GM23338 (cell line): ENCODE measurements at regions not wholly inside any gene's neighbourhood (a gene's known extent, or its start where the extent isn't known, plus 50 kb on each side); places are given as distances from the start of the nearest gene placed in this dataset.

Source experiments
- CREB1 ChIP-seq: fragments of 250-450 bp; sonication (Bioruptor Pico); IDR thresholded peaks from 2 replicates; pipeline ENCODE4 v1.5.0; 2020; ENCODE audit warnings: low read depth, mild to moderate bottlenecking, moderate library complexity
- EZH2 ChIP-seq: fragments of 200-600 bp; sonication (generic); IDR thresholded peaks from one replicate; pipeline ENCODE4 v1.8.0; 2017; ENCODE audit warnings: antibody characterized with exemption, mild to moderate bottlenecking, low read depth; ENCODE audit not compliant: unreplicated experiment
- EZH2phosphoT487 ChIP-seq: fragments of 200-600 bp; sonication (generic); IDR thresholded peaks from one replicate; pipeline ENCODE4 v1.8.1; 2018; ENCODE audit warnings: antibody characterized with exemption; ENCODE audit not compliant: unreplicated experiment
- JUNB ChIP-seq: IDR thresholded peaks from one replicate; pipeline ENCODE4 v1.6.1; 2016; ENCODE audit warnings: antibody characterized with exemption; ENCODE audit not compliant: unreplicated experiment
- NANOG ChIP-seq: IDR thresholded peaks from 2 replicates; pipeline ENCODE4 v1.6.1; 2016; ENCODE audit warnings: antibody characterized with exemption, borderline replicate concordance
- POLR2AphosphoS5 ChIP-seq: IDR thresholded peaks from 2 replicates; pipeline ENCODE4 v1.6.1; 2016; ENCODE audit warnings: antibody characterized with exemption, low read depth
- STAT1 ChIP-seq: IDR thresholded peaks from one replicate; pipeline ENCODE4 v1.6.1; 2016; ENCODE audit warnings: antibody characterized with exemption; ENCODE audit not compliant: unreplicated experiment
- ZNF114 ChIP-seq: fragments of 250-450 bp; sonication (Bioruptor Pico); IDR thresholded peaks from 2 replicates; pipeline ENCODE4 v1.5.0; 2020; ENCODE audit warnings: mild to moderate bottlenecking, moderate library complexity
- ZNF331 ChIP-seq: fragments of 250-450 bp; sonication (Bioruptor Pico); IDR thresholded peaks from 2 replicates; pipeline ENCODE4 v1.5.0; 2020; ENCODE audit warnings: low read depth, mild to moderate bottlenecking, moderate library complexity
- TF ChIP-seq, protein P1 (sequence below), 2 experiments: fragments of 200-600 bp in 1 of 2; sonication (generic) in 1 of 2; conservative IDR thresholded peaks; 2 replicates each; pipeline versions ENCODE4 v1.5.1 to v1.6.1; 2016 to 2017; ENCODE audit warnings: antibody characterized with exemption in 2 of 2, low read depth in 2 of 2, mild to moderate bottlenecking in 2 of 2, moderate library complexity in 1 of 2
- TF ChIP-seq, protein P2 (sequence below): IDR thresholded peaks from one replicate; pipeline ENCODE4 v1.6.1; 2018; ENCODE audit warnings: antibody characterized with exemption; ENCODE audit not compliant: unreplicated experiment
- TF ChIP-seq, protein P3 (sequence below): IDR thresholded peaks from 2 replicates; pipeline ENCODE4 v1.6.1; 2016; ENCODE audit warnings: antibody characterized with exemption

DNA sequence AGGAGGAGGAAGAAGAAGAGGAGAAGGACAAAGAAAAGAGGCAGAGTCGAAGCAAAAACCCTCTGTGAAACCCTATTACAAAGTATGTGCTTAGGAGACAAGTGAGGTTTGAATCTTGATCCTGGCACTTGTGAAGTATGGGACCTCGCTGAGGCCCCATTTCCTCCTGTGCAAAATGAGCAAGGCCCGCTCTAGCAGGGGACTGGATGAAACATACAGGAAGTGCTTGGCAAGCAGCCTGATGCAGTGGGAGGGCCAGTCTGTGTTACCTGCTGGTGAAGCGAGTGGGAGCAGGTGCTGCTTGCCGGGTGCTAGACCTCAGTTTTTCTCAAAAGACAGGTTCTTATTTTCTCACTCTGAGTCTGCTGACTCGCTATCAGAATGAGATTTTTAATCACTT is 150.4 kb downstream of the JCAD start:
- TF ChIP-seq, protein P1, sequence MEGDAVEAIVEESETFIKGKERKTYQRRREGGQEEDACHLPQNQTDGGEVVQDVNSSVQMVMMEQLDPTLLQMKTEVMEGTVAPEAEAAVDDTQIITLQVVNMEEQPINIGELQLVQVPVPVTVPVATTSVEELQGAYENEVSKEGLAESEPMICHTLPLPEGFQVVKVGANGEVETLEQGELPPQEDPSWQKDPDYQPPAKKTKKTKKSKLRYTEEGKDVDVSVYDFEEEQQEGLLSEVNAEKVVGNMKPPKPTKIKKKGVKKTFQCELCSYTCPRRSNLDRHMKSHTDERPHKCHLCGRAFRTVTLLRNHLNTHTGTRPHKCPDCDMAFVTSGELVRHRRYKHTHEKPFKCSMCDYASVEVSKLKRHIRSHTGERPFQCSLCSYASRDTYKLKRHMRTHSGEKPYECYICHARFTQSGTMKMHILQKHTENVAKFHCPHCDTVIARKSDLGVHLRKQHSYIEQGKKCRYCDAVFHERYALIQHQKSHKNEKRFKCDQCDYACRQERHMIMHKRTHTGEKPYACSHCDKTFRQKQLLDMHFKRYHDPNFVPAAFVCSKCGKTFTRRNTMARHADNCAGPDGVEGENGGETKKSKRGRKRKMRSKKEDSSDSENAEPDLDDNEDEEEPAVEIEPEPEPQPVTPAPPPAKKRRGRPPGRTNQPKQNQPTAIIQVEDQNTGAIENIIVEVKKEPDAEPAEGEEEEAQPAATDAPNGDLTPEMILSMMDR (conservative IDR thresholded peaks at IDR 0.05; ENCODE audit: low read depth in 2 of 2), result no peak
- TF ChIP-seq CREB1 (no peak), EZH2 (no peak), EZH2phosphoT487 (no peak), POLR2AphosphoS5 (no peak), STAT1 (no peak), NANOG (no peak), ZNF114 (no peak), JUNB (no peak), ZNF331 (CRISPR knock-in tag) (no peak)
- TF ChIP-seq, protein P2, sequence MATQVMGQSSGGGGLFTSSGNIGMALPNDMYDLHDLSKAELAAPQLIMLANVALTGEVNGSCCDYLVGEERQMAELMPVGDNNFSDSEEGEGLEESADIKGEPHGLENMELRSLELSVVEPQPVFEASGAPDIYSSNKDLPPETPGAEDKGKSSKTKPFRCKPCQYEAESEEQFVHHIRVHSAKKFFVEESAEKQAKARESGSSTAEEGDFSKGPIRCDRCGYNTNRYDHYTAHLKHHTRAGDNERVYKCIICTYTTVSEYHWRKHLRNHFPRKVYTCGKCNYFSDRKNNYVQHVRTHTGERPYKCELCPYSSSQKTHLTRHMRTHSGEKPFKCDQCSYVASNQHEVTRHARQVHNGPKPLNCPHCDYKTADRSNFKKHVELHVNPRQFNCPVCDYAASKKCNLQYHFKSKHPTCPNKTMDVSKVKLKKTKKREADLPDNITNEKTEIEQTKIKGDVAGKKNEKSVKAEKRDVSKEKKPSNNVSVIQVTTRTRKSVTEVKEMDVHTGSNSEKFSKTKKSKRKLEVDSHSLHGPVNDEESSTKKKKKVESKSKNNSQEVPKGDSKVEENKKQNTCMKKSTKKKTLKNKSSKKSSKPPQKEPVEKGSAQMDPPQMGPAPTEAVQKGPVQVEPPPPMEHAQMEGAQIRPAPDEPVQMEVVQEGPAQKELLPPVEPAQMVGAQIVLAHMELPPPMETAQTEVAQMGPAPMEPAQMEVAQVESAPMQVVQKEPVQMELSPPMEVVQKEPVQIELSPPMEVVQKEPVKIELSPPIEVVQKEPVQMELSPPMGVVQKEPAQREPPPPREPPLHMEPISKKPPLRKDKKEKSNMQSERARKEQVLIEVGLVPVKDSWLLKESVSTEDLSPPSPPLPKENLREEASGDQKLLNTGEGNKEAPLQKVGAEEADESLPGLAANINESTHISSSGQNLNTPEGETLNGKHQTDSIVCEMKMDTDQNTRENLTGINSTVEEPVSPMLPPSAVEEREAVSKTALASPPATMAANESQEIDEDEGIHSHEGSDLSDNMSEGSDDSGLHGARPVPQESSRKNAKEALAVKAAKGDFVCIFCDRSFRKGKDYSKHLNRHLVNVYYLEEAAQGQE, result no peak
- TF ChIP-seq, protein P3, sequence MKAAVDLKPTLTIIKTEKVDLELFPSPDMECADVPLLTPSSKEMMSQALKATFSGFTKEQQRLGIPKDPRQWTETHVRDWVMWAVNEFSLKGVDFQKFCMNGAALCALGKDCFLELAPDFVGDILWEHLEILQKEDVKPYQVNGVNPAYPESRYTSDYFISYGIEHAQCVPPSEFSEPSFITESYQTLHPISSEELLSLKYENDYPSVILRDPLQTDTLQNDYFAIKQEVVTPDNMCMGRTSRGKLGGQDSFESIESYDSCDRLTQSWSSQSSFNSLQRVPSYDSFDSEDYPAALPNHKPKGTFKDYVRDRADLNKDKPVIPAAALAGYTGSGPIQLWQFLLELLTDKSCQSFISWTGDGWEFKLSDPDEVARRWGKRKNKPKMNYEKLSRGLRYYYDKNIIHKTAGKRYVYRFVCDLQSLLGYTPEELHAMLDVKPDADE, result no peak
